IPS-15b (cell line): ENCODE measurements at regions not wholly inside any gene's neighbourhood (a gene's known extent, or its start where the extent isn't known, plus 50 kb on each side); places are given as distances from the start of the nearest gene placed in this dataset.

Experiments used
- H3K27me3 ChIP-seq: one replicate; pipeline ENCODE4 v1.6.1; 2013; ENCODE audit warnings: low read length; ENCODE audit not compliant: control insufficient read depth, insufficient read depth
- H3K36me3 ChIP-seq: one replicate; pipeline ENCODE4 v1.6.1; 2013; ENCODE audit warnings: low read length; ENCODE audit not compliant: control insufficient read depth, insufficient read depth
- H3K4me1 ChIP-seq: one replicate; pipeline ENCODE4 v1.6.1; 2013; ENCODE audit warnings: mild to moderate bottlenecking, low read length; ENCODE audit not compliant: control insufficient read depth, insufficient read depth
- H3K4me3 ChIP-seq: one replicate; pipeline ENCODE4 v1.5.1; 2013; ENCODE audit warnings: low read depth, low read length
- H3K9ac ChIP-seq: one replicate; pipeline ENCODE4 v1.6.1; 2013; ENCODE audit warnings: low read depth, mild to moderate bottlenecking, low read length
- H3K9me3 ChIP-seq: one replicate; pipeline ENCODE4 v1.6.1; 2013; ENCODE audit warnings: mild to moderate bottlenecking, low read length; ENCODE audit not compliant: control insufficient read depth, insufficient read depth

- H3K9me3 ChIP-seq = no peaks in the 10 kb centered on the region
- H3K27me3 ChIP-seq = no peaks in the 10 kb centered on the region
- no peaks in the 10 kb centered on the region for H3K36me3 ChIP-seq
- H3K4me1 ChIP-seq = peaks cover 3% of the 10 kb centered on the region
- no peak overlapping the region for H3K4me3 ChIP-seq
- H3K9ac ChIP-seq = no peak overlapping the region
These were observed 370.0 kb downstream of the KCNJ2 start for GRCh38 chr17:70539132-70539924.

GRCh38 chr17:70542876-70543275, 373.5 kb downstream of the KCNJ2 start:
- Histone ChIP-seq H3K4me1 (peaks cover 3% of the 10 kb centered on the region), H3K9ac (no peak overlapping the region), H3K4me3 (no peak overlapping the region), H3K9me3 (no peaks in the 10 kb centered on the region), H3K36me3 (no peaks in the 10 kb centered on the region), H3K27me3 (no peaks in the 10 kb centered on the region)

- no peaks in the 10 kb centered on the region for H3K27me3 ChIP-seq
- H3K4me3 ChIP-seq = no peak overlapping the region
- H3K36me3 ChIP-seq = no peaks in the 10 kb centered on the region
- H3K9me3 ChIP-seq = no peaks in the 10 kb centered on the region
- no peak overlapping the region for H3K9ac ChIP-seq
- H3K4me1 ChIP-seq = peaks cover under 1% of the 10 kb centered on the region
These were observed 375.0 kb downstream of the KCNJ2 start for GRCh38 chr17:70544317-70544716.

GRCh38 chr17:70552230-70552981, 383.1 kb downstream of the KCNJ2 start:
- no peak overlapping the region for H3K4me3 ChIP-seq
- H3K9ac ChIP-seq = no peak overlapping the region
- no peaks in the 10 kb centered on the region for H3K36me3 ChIP-seq
- H3K9me3 ChIP-seq = no peaks in the 10 kb centered on the region
- H3K4me1 ChIP-seq = no peaks in the 10 kb centered on the region
- H3K27me3 ChIP-seq = no peaks in the 10 kb centered on the region

GRCh38 chr17:70552982-70553334, 383.6 kb downstream of the KCNJ2 start:
- Histone ChIP-seq H3K9me3 (no peaks in the 10 kb centered on the region), H3K4me3 (no peak overlapping the region), H3K9ac (no peak overlapping the region), H3K27me3 (no peaks in the 10 kb centered on the region), H3K4me1 (no peaks in the 10 kb centered on the region), H3K36me3 (no peaks in the 10 kb centered on the region)

- Histone ChIP-seq H3K9me3 (no peaks in the 10 kb centered on the region), H3K27me3 (no peaks in the 10 kb centered on the region), H3K4me1 (no peaks in the 10 kb centered on the region), H3K36me3 (no peaks in the 10 kb centered on the region), H3K4me3 (no peak overlapping the region), H3K9ac (no peak overlapping the region)
These were observed 386.4 kb downstream of the KCNJ2 start for GRCh38 chr17:70555723-70556122.

GRCh38 chr17:70558821-70559220, 389.5 kb downstream of the KCNJ2 start:
- Histone ChIP-seq H3K4me3 (no peak overlapping the region), H3K27me3 (no peaks in the 10 kb centered on the region), H3K9ac (no peak overlapping the region), H3K4me1 (no peaks in the 10 kb centered on the region), H3K9me3 (no peaks in the 10 kb centered on the region), H3K36me3 (no peaks in the 10 kb centered on the region)

GRCh38 chr17:70560471-70560870, 391.1 kb downstream of the KCNJ2 start:
- Histone ChIP-seq H3K4me3 (no peak overlapping the region), H3K27me3 (no peaks in the 10 kb centered on the region), H3K4me1 (no peaks in the 10 kb centered on the region), H3K9ac (no peak overlapping the region), H3K9me3 (no peaks in the 10 kb centered on the region), H3K36me3 (no peaks in the 10 kb centered on the region)

- Histone ChIP-seq H3K9me3 (no peaks in the 10 kb centered on the region), H3K27me3 (no peaks in the 10 kb centered on the region), H3K4me1 (no peaks in the 10 kb centered on the region), H3K36me3 (no peaks in the 10 kb centered on the region), H3K4me3 (no peak overlapping the region), H3K9ac (no peak overlapping the region)
These were observed 392.8 kb downstream of the KCNJ2 start for GRCh38 chr17:70562137-70562536.

GRCh38 chr17:70563281-70563820, 394.0 kb downstream of the KCNJ2 start:
- Histone ChIP-seq H3K9me3 (no peaks in the 10 kb centered on the region), H3K36me3 (no peaks in the 10 kb centered on the region), H3K27me3 (no peaks in the 10 kb centered on the region), H3K4me1 (no peaks in the 10 kb centered on the region), H3K4me3 (no peak overlapping the region), H3K9ac (no peak overlapping the region)

GRCh38 chr17:70564006-70564620, 394.8 kb downstream of the KCNJ2 start:
- Histone ChIP-seq H3K27me3 (no peaks in the 10 kb centered on the region), H3K9me3 (no peaks in the 10 kb centered on the region), H3K9ac (no peak overlapping the region), H3K4me1 (no peaks in the 10 kb centered on the region), H3K36me3 (no peaks in the 10 kb centered on the region), H3K4me3 (no peak overlapping the region)
